A673 (cell line): ENCODE measurements at regions not wholly inside any gene's neighbourhood (a gene's known extent, or its start where the extent isn't known, plus 50 kb on each side); places are given as distances from the start of the nearest gene placed in this dataset.

Source experiments
- BruUV-seq: library from RNA; stranded (reverse); fragments of 400-500 nt; replicated peaks from 2 replicates; lab custom pipeline; 2021; lab: Mats Ljungman, UMichigan
- CTCF ChIA-PET: fragments of 300-600 bp; sonication (Branson Sonifier 250); formaldehyde crosslinking; loops from one replicate; lab custom pipeline; 2022; ENCODE audit warnings: antibody characterized with exemption; lab: Charles Lee
- POLR2A ChIA-PET: fragments of 300-600 bp; sonication (Branson Sonifier 250); formaldehyde crosslinking; loops from one replicate; lab custom pipeline; 2022; ENCODE audit warnings: antibody characterized with exemption; ENCODE audit not compliant: low non-redundant PET; lab: Charles Lee
- DNase-seq: peaks from one replicate; pipeline ENCODE4 v3.0.0-alpha.2; 2015; ENCODE audit warnings: low spot score
- H3K27ac ChIP-seq: fragments of 200-600 bp; sonication (generic); 2 replicates; pipeline ENCODE4 v1.5.1; 2016; ENCODE audit warnings: mixed run types, low read depth, mild to moderate bottlenecking, mixed read lengths, antibody characterized with exemption, low read length; ENCODE audit not compliant: poor library complexity, severe bottlenecking
- H3K27me3 ChIP-seq: fragments of 200-600 bp; sonication (generic); replicated peaks from 2 replicates; pipeline ENCODE4 v1.6.1; 2017; ENCODE audit warnings: mixed run types, low read depth, mild to moderate bottlenecking, mixed read lengths, antibody characterized with exemption, low read length; ENCODE audit not compliant: insufficient read depth, poor library complexity
- H3K36me3 ChIP-seq: fragments of 200-600 bp; sonication (generic); 2 replicates; pipeline ENCODE4 v1.6.1; 2016; ENCODE audit warnings: mixed run types, mild to moderate bottlenecking, mixed read lengths, antibody characterized with exemption, low read length; ENCODE audit not compliant: insufficient read depth, poor library complexity, severe bottlenecking
- H3K4me1 ChIP-seq: fragments of 200-600 bp; sonication (generic); 2 replicates; pipeline ENCODE4 v1.6.1; 2017; ENCODE audit warnings: mixed run types, mild to moderate bottlenecking, mixed read lengths, antibody characterized with exemption, low read length; ENCODE audit not compliant: insufficient read depth, poor library complexity, severe bottlenecking
- H3K4me3 ChIP-seq: fragments of 200-600 bp; sonication (generic); 2 replicates; pipeline ENCODE4 v1.5.1; 2016; ENCODE audit warnings: low read depth, mixed run types, mild to moderate bottlenecking, mixed read lengths, low read length; ENCODE audit not compliant: poor library complexity, severe bottlenecking
- H3K9me3 ChIP-seq: fragments of 200-600 bp; sonication (generic); 2 replicates; pipeline ENCODE4 v1.6.1; 2016; ENCODE audit warnings: mixed run types, low read depth, mild to moderate bottlenecking, mixed read lengths, antibody characterized with exemption, low read length; ENCODE audit not compliant: poor library complexity, severe bottlenecking
- CTCF ChIP-seq: fragments of 300-800, 200-600 bp; sonication (generic); conservative IDR thresholded peaks from 2 replicates; pipeline ENCODE4 v1.5.1; 2017; ENCODE audit warnings: low read depth, mild to moderate bottlenecking, antibody characterized with exemption, low read length, moderate library complexity, mixed read lengths
- EZH2 ChIP-seq: fragments of 200-600 bp; sonication (generic); IDR thresholded peaks from 2 replicates; pipeline ENCODE4 v1.6.1; 2017; ENCODE audit warnings: borderline replicate concordance, low read depth, mild to moderate bottlenecking, mixed read lengths, antibody characterized with exemption, low read length; ENCODE audit not compliant: poor library complexity, severe bottlenecking
- intact Hi-C: fragments of 100-400 bp; cut with micrococcal nuclease; formaldehyde crosslinking; loops from one replicate; pipeline ENCODE4 v1.10.0; 2022; ENCODE audit not compliant: unreplicated experiment

GRCh38 chr1:173420330-173420806 is 56.8 kb upstream of the PRDX6 start:
- POLR2A ChIA-PET: no interaction called here
- H3K27ac ChIP-seq: no peak overlapping the region
- peak; percentile 85 for DNase-seq
- BruUV-seq: no TSS peak
- no peaks in the 10 kb centered on the region for H3K4me1 ChIP-seq
- CTCF ChIA-PET: no interaction called here
- intact Hi-C loops: loop anchor here (2.0 kb wide), 1 partner anchor 676 kb away; no protein-coding TSS in a partner anchor
- H3K36me3 ChIP-seq: no peaks in the 10 kb centered on the region
- no peaks in the 10 kb centered on the region for H3K27me3 ChIP-seq
- TF ChIP-seq CTCF (peak; percentile 90), EZH2 (no peak)
- no peaks in the 10 kb centered on the region for H3K9me3 ChIP-seq
- no peak overlapping the region for H3K4me3 ChIP-seq

- no peak for DNase-seq
- CTCF ChIA-PET: interaction anchor here (0.6 kb wide), 1 partner anchor 574 kb away, joined by 5 read pairs; no protein-coding TSS in a partner anchor
- no peak overlapping the region for H3K4me3 ChIP-seq
- POLR2A ChIA-PET: no interaction called here
- TF ChIP-seq CTCF: no peak
- no peak for TF ChIP-seq EZH2
- H3K9me3 ChIP-seq: no peaks in the 10 kb centered on the region
- H3K36me3 ChIP-seq: no peaks in the 10 kb centered on the region
- H3K27me3 ChIP-seq: no peaks in the 10 kb centered on the region
- no TSS peak for BruUV-seq
- H3K27ac ChIP-seq: no peak overlapping the region
- intact Hi-C loops: loop anchor here (2.0 kb wide), 1 partner anchor 676 kb away; no protein-coding TSS in a partner anchor
- H3K4me1 ChIP-seq: no peaks in the 10 kb centered on the region
Measured at GRCh38 chr1:173421286-173421685, 55.8 kb upstream of the PRDX6 start.

GRCh38 chr1:173421789-173422188 is 55.3 kb upstream of the PRDX6 start:
- ChIA-PET CTCF (interaction anchor here (0.5 kb wide), 1 partner anchor 673 kb away, joined by 6 read pairs; no protein-coding TSS in a partner anchor), POLR2A (no interaction called here)
- H3K36me3 ChIP-seq: no peaks in the 10 kb centered on the region
- intact Hi-C loops: loop anchor here (2.0 kb wide), 1 partner anchor 677 kb away; no protein-coding TSS in a partner anchor
- no peaks in the 10 kb centered on the region for H3K9me3 ChIP-seq
- H3K27ac ChIP-seq: no peak overlapping the region
- H3K27me3 ChIP-seq: no peaks in the 10 kb centered on the region
- TF ChIP-seq CTCF: no peak
- no peak for DNase-seq
- BruUV-seq: no TSS peak
- H3K4me1 ChIP-seq: no peaks in the 10 kb centered on the region
- no peak overlapping the region for H3K4me3 ChIP-seq
